AG04449 (cell line): ENCODE measurements at regions not wholly inside any gene's neighbourhood (a gene's known extent, or its start where the extent isn't known, plus 50 kb on each side); places are given as distances from the start of the nearest gene placed in this dataset.

ENCODE experiments used
- CTCF ChIA-PET: fragments of 350-600 bp; formaldehyde crosslinking; extraction: SDS; loops from one replicate; lab custom pipeline; 2021; ENCODE audit warnings: antibody characterized with exemption; lab: Yijun Ruan, JAX
- POLR2A ChIA-PET: fragments of 400-600, 350-600 bp; formaldehyde crosslinking; extraction: SDS; loops from one replicate; lab custom pipeline; 2020; ENCODE audit warnings: antibody characterized with exemption, inconsistent platforms; lab: Yijun Ruan, JAX
- DNase-seq: peaks from one replicate; pipeline ENCODE4 v3.0.0-alpha.2; 2010; ENCODE audit warnings: low read depth, low spot score
- H3K4me3 ChIP-seq: 2 replicates; pipeline ENCODE4 v1.5.1; 2011; ENCODE audit warnings: low read depth, mild to moderate bottlenecking, control low read depth, low read length
- CTCF ChIP-seq: IDR thresholded peaks from one replicate; pipeline ENCODE4 v1.5.1; 2011; ENCODE audit warnings: mild to moderate bottlenecking, moderate library complexity, low read length, control low read depth, inconsistent platforms; ENCODE audit not compliant: insufficient read depth; ENCODE audit errors: missing control alignments

GRCh38 chr10:106405141-106405540, 759.4 kb downstream of the SORCS1 start:
- no peak for TF ChIP-seq CTCF
- POLR2A ChIA-PET, result no interaction called here
- no peak for DNase-seq
- H3K4me3 ChIP-seq, result no peak overlapping the region
- CTCF ChIA-PET, result interaction anchor here (2.3 kb wide), 1 partner anchor 166 kb away, joined by 6 read pairs; no protein-coding TSS in a partner anchor

GRCh38 chr10:106402458-106402857, 762.0 kb downstream of the SORCS1 start:
- no peak overlapping the region for H3K4me3 ChIP-seq
- no peak for TF ChIP-seq CTCF
- ChIA-PET CTCF (interaction anchor here (1.3 kb wide), 1 partner anchor 25 kb away, joined by 3 read pairs; no protein-coding TSS in a partner anchor), POLR2A (no interaction called here)
- DNase-seq, result no peak

- no peak overlapping the region for H3K4me3 ChIP-seq
- ChIA-PET POLR2A (no interaction called here), CTCF (interaction anchor here (1.3 to 1.8 kb wide), 4 partner anchors 10 to 226 kb away, joined by 3 to 6 read pairs (median 3); no protein-coding TSS in a partner anchor)
- DNase-seq, result no peak
- TF ChIP-seq CTCF, result no peak
Observed at GRCh38 chr10:106401967-106402366, 762.5 kb downstream of the SORCS1 start.

DNA sequence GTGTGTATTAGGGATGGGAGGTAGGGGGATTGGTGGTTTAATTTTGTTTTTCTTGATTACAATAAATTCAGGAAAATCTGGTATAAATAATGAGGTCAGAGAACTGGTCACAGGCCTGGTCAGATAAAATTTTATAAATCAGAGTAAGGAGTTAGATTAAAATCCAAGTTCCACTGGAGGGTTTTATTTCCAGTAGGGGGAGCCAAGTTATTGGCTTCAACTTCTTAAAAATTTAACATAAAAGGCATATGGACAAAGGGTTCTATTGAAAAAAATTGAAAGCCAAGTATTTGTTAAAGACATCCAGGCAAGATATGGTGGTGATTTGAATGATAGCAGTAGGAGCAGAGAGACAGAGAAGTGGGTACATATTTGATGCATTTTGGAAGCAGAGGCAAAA, 763.3 kb downstream of the SORCS1 start:
- TF ChIP-seq CTCF, result no peak
- ChIA-PET CTCF (interaction anchor here (1.0 to 1.8 kb wide), 5 partner anchors 11 to 227 kb away, joined by 3 to 6 read pairs (median 3); no protein-coding TSS in a partner anchor), POLR2A (no interaction called here)
- no peak for DNase-seq
- no peak overlapping the region for H3K4me3 ChIP-seq

- ChIA-PET CTCF (interaction anchor here (0.8 to 1.6 kb wide), 3 partner anchors 13 to 172 kb away, joined by 3 to 6 read pairs (median 4); no protein-coding TSS in a partner anchor), POLR2A (no interaction called here)
- no peak overlapping the region for H3K4me3 ChIP-seq
- no peak for DNase-seq
- no peak for TF ChIP-seq CTCF
Observed at GRCh38 chr10:106399112-106399511, 765.4 kb downstream of the SORCS1 start.

DNA sequence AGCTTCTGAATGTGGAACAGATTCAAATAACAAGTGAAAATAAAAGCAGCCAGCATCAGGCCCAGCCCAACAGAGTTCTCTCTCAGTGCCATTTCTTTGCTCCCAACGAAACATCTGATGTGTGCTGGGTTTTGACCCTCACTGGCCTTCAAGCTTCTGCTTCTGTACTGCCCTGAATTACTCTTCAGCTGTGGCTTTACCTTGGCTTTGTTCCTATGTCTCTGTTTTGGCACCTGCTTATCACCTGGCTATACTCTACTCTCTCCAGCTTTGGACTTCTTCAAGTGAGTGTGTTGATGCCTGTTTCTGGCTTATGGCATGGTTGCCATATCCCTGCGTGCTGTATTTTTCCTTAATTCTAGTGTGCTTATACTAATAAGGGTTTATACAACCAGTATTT, 768.3 kb downstream of the SORCS1 start:
- no peak for DNase-seq
- ChIA-PET POLR2A (no interaction called here), CTCF (no interaction called here)
- no peak for TF ChIP-seq CTCF
- no peak overlapping the region for H3K4me3 ChIP-seq
